Trophoblast cell (in vitro differentiated cells and primary cell): ENCODE measurements at regions not wholly inside any gene's neighbourhood (a gene's known extent, or its start where the extent isn't known, plus 50 kb on each side); places are given as distances from the start of the nearest gene placed in this dataset.

ENCODE experiments used
- DNase-seq, 2 donors: peaks; one replicate each; pipeline ENCODE4 v3.0.0-alpha.2; 2016
- H2AFZ ChIP-seq: 2 replicates; pipeline ENCODE4 v1.6.1; 2013; ENCODE audit warnings: low read length, moderate library complexity, mild to moderate bottlenecking; ENCODE audit not compliant: insufficient read depth, poor library complexity
- H2AK5ac ChIP-seq: 2 replicates; pipeline ENCODE4 v1.6.1; 2013; ENCODE audit warnings: mild to moderate bottlenecking, low read length
- H2BK120ac ChIP-seq: 2 replicates; pipeline ENCODE4 v1.6.1; 2013; ENCODE audit warnings: low read length, mild to moderate bottlenecking, moderate library complexity; ENCODE audit not compliant: insufficient read depth, poor library complexity
- H2BK12ac ChIP-seq: 2 replicates; pipeline ENCODE4 v1.6.1; 2013; ENCODE audit warnings: mild to moderate bottlenecking, low read length, moderate library complexity
- H2BK5ac ChIP-seq: 2 replicates; pipeline ENCODE4 v1.6.1; 2013; ENCODE audit warnings: low read length, low read depth, moderate library complexity, mild to moderate bottlenecking; ENCODE audit not compliant: poor library complexity
- H3K14ac ChIP-seq: 2 replicates; pipeline ENCODE4 v1.6.1; 2013; ENCODE audit warnings: mild to moderate bottlenecking, low read length
- H3K18ac ChIP-seq: 2 replicates; pipeline ENCODE4 v1.6.1; 2013; ENCODE audit warnings: mild to moderate bottlenecking, low read length
- H3K23ac ChIP-seq: 2 replicates; pipeline ENCODE4 v1.6.1; 2013; ENCODE audit warnings: low read length
- H3K27ac ChIP-seq: 2 replicates; pipeline ENCODE4 v1.5.1; 2013; ENCODE audit warnings: low read depth, mild to moderate bottlenecking, inconsistent platforms, low read length, moderate library complexity
- H3K27me3 ChIP-seq: 2 replicates; pipeline ENCODE4 v1.6.1; 2013; ENCODE audit warnings: inconsistent platforms, mild to moderate bottlenecking, low read length, moderate library complexity; ENCODE audit not compliant: insufficient read depth
- H3K36me3 ChIP-seq, 2 experiments: 1 replicate in 1 of 2; 2 replicates in 1 of 2; pipeline ENCODE4 v1.6.1; 2013; ENCODE audit warnings: low read length in 2 of 2, mild to moderate bottlenecking in 2 of 2, moderate library complexity in 1 of 2; ENCODE audit not compliant: insufficient read depth in 2 of 2, control insufficient read depth in 1 of 2
- H3K4ac ChIP-seq: 2 replicates; pipeline ENCODE4 v1.6.1; 2013; ENCODE audit warnings: low read depth, mild to moderate bottlenecking, low read length, moderate library complexity
- H3K4me1 ChIP-seq, 2 experiments: 1 replicate in 1 of 2; 2 replicates in 1 of 2; pipeline ENCODE4 v1.6.1; 2013; ENCODE audit warnings: low read length in 2 of 2, mild to moderate bottlenecking in 2 of 2, moderate library complexity in 1 of 2; ENCODE audit not compliant: insufficient read depth in 2 of 2, control insufficient read depth in 1 of 2
- H3K4me2 ChIP-seq: 2 replicates; pipeline ENCODE4 v1.6.1; 2013; ENCODE audit warnings: inconsistent platforms, mild to moderate bottlenecking, low read length, moderate library complexity
- H3K4me3 ChIP-seq: 2 replicates; pipeline ENCODE4 v1.5.1; 2013; ENCODE audit warnings: mild to moderate bottlenecking, low read depth, low read length, inconsistent platforms
- H3K79me1 ChIP-seq: one replicate; pipeline ENCODE4 v1.6.1; 2013; ENCODE audit warnings: low read length
- H3K79me2 ChIP-seq: 2 replicates; pipeline ENCODE4 v1.6.1; 2013; ENCODE audit warnings: low read length, mild to moderate bottlenecking; ENCODE audit not compliant: control insufficient read depth, insufficient read depth, poor library complexity
- H3K9ac ChIP-seq: 2 replicates; pipeline ENCODE4 v1.6.1; 2013; ENCODE audit warnings: mild to moderate bottlenecking, low read length
- H3K9me3 ChIP-seq: 2 replicates; pipeline ENCODE4 v1.6.1; 2013; ENCODE audit warnings: low read depth, mild to moderate bottlenecking, control low read depth, inconsistent platforms, low read length; ENCODE audit not compliant: insufficient read depth
- H4K12ac ChIP-seq: 2 replicates; pipeline ENCODE4 v1.6.1; 2013; ENCODE audit warnings: low read depth, mild to moderate bottlenecking, low read length, moderate library complexity
- H4K8ac ChIP-seq: 2 replicates; pipeline ENCODE4 v1.6.1; 2013; ENCODE audit warnings: low read depth, mild to moderate bottlenecking, low read length, moderate library complexity
- H4K91ac ChIP-seq: one replicate; pipeline ENCODE4 v1.6.1; 2013; ENCODE audit warnings: low read depth, mild to moderate bottlenecking, low read length, moderate library complexity
- WGBS: extraction: QIAGEN DNeasy Blood & Tissue Kit; methylation state at CpG from one replicate; pipeline ENCODE4 v1.1.7; 2013; ENCODE audit warnings: missing lambda C conversion rate; ENCODE audit not compliant: insufficient read length, insufficient coverage; ENCODE audit errors: extremely low coverage; 5-methylcytosine and 5-hydroxymethylcytosine counted together

DNA sequence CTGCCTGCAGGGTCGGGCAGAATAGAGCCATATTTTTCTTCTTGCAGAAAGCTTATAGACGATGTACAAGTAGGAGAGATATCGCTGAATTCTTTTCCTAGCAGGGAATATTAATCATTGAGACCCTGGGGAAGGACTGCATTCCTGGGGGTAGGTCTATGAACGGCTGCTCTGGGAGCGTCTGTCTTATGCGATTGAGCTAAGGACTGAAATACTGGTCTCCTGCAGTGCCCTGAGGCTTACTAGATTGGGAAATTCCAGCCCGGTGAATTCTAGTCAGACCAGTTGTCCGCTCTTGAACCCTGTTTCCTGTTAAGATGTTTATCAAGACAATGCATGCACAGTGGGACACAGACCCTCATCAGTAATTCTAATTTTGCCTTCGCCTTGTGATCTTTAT lies 59.8 kb upstream of the UBAC2 start:
- no CpG with 5 or more reads among the region's 9 CpGs for WGBS
- Histone ChIP-seq H2BK120ac (no peak overlapping the region), H3K79me1 (no peaks in the 10 kb centered on the region), H3K9me3 (peaks cover 2% of the 10 kb centered on the region), H3K79me2 (no peaks in the 10 kb centered on the region), H3K14ac (no peak overlapping the region), H3K4me3 (no peak overlapping the region), H2AK5ac (no peak overlapping the region), H2BK5ac (no peak overlapping the region), H3K27ac (no peak overlapping the region), H3K4me2 (no peak overlapping the region), H3K23ac (no peak overlapping the region), H2BK12ac (no peak overlapping the region), H3K36me3 (no peaks in the 10 kb centered on the region), H4K8ac (no peak overlapping the region), H4K12ac (no peak overlapping the region), H2AFZ (no peak overlapping the region), H3K9ac (no peak overlapping the region), H4K91ac (no peak overlapping the region), H3K27me3 (no peaks in the 10 kb centered on the region), H3K4ac (no peak overlapping the region), H3K18ac (no peak overlapping the region), H3K4me1 (no peaks in the 10 kb centered on the region)
- DNase-seq, result peak; percentile 87 to 93

DNA sequence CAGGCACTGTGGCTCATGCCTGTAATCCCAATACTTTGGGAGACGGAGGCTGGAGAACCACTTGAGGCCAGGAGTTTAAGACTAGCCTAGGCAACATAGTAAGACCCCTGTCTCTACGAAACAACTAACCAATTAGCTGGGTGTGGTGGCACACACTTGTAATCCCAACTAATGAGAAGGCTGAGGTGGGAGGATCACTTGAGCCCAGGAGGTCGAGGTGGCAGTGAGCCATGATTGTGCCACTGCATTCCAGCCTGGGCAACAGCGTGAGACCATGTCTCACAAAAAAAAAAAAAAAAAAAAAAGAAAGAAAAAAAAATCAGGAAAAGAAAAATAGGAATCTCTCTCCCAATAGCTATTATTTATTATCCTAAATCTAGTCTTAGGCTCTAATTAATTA lies 56.8 kb upstream of the UBAC2 start:
- Histone ChIP-seq H3K4me3 (no peak overlapping the region), H2AFZ (no peak overlapping the region), H3K79me1 (no peaks in the 10 kb centered on the region), H2BK5ac (no peak overlapping the region), H4K8ac (no peak overlapping the region), H2BK120ac (no peak overlapping the region), H3K36me3 (no peaks in the 10 kb centered on the region), H3K27ac (no peak overlapping the region), H3K14ac (no peak overlapping the region), H3K23ac (no peak overlapping the region), H3K27me3 (no peaks in the 10 kb centered on the region), H3K9me3 (peaks cover 2% of the 10 kb centered on the region), H3K9ac (no peak overlapping the region), H3K79me2 (no peaks in the 10 kb centered on the region), H3K18ac (no peak overlapping the region), H4K12ac (no peak overlapping the region), H3K4ac (no peak overlapping the region), H4K91ac (no peak overlapping the region), H3K4me2 (no peak overlapping the region), H3K4me1 (no peaks in the 10 kb centered on the region), H2AK5ac (no peak overlapping the region), H2BK12ac (no peak overlapping the region)
- no peak for DNase-seq
- WGBS, result no CpG with 5 or more reads among the region's 4 CpGs

DNA sequence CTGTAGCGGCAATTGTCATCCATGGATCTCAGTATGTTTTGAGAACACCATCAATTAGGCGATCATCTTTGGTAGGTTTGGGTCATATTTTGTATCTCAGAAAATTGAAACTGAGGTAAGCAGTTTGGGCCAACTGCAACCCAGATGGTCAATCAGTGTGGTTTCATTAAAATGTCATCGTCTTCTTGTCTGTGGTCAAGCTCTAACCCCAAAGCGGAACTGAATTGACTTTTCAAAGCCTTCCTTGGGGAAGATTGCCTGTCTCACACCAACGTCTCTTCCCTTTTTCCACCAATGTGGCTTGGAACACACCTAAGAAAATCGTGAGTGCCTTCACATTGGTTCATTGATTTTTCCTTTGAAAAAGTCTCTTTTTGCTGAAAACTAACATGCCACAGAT lies 56.3 kb upstream of the UBAC2 start:
- Histone ChIP-seq H3K27ac (no peak overlapping the region), H3K4ac (no peak overlapping the region)
- no peak for DNase-seq

DNA sequence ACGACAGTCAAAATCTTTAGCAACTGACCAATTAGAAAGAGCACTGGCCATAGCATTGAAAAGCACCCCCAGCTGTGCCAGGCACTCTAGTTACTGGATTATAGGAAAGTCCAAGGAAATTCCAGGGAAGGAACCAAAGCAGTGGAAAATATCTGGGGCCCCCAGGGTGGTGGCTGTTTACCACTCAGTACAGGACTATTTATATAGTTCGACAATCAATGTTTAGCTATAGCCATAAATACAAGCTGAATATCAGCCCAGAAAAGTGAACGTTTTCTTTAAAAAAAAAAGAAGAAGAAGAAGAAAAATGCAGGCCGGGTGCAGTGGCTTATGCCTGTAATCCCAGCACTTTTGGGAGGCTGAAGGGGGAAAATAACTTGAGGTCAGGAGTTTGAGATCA lies 55.2 kb upstream of the UBAC2 start:
- Histone ChIP-seq H4K91ac (no peak overlapping the region), H3K18ac (no peak overlapping the region), H3K4ac (no peak overlapping the region), H3K4me3 (no peak overlapping the region), H3K9ac (no peak overlapping the region), H3K14ac (no peak overlapping the region), H3K36me3 (no peaks in the 10 kb centered on the region), H3K4me1 (peaks cover 3% of the 10 kb centered on the region in 2 experiments), H4K8ac (no peak overlapping the region), H2BK5ac (no peak overlapping the region), H3K27ac (no peak overlapping the region), H2AFZ (no peak overlapping the region), H3K79me1 (peaks cover 2% of the 10 kb centered on the region), H3K4me2 (no peak overlapping the region), H2BK12ac (no peak overlapping the region), H3K79me2 (no peaks in the 10 kb centered on the region), H3K27me3 (no peaks in the 10 kb centered on the region), H2AK5ac (no peak overlapping the region), H3K9me3 (no peaks in the 10 kb centered on the region), H4K12ac (no peak overlapping the region), H2BK120ac (no peak overlapping the region), H3K23ac (no peak overlapping the region)
- no CpG with 5 or more reads among the region's 4 CpGs for WGBS
- no peak for DNase-seq

More for the DNA sequence above, 56.3 kb upstream of the UBAC2 start:
- H3K4me2 ChIP-seq, result no peak overlapping the region
- H2BK12ac ChIP-seq, result no peak overlapping the region
- peaks cover 2% of the 10 kb centered on the region for H3K9me3 ChIP-seq
- no CpG with 5 or more reads among the region's 6 CpGs for WGBS
- no peaks in the 10 kb centered on the region for H3K79me1 ChIP-seq
- no peak overlapping the region for H2AK5ac ChIP-seq
- no peak overlapping the region for H3K4me3 ChIP-seq
- H3K27me3 ChIP-seq, result no peaks in the 10 kb centered on the region
- H4K8ac ChIP-seq, result no peak overlapping the region
- H2AFZ ChIP-seq, result no peak overlapping the region
- no peak overlapping the region for H2BK5ac ChIP-seq
- H4K12ac ChIP-seq, result no peak overlapping the region
- no peaks in the 10 kb centered on the region for H3K4me1 ChIP-seq
- no peak overlapping the region for H3K14ac ChIP-seq
- H3K18ac ChIP-seq, result no peak overlapping the region
- H3K36me3 ChIP-seq, result no peaks in the 10 kb centered on the region
- no peak overlapping the region for H3K9ac ChIP-seq
- H2BK120ac ChIP-seq, result no peak overlapping the region
- H3K79me2 ChIP-seq, result no peaks in the 10 kb centered on the region
- H4K91ac ChIP-seq, result no peak overlapping the region
- H3K23ac ChIP-seq, result no peak overlapping the region
